K562 (cell line): ENCODE measurements at regions not wholly inside any gene's neighbourhood (a gene's known extent, or its start where the extent isn't known, plus 50 kb on each side); places are given as distances from the start of the nearest gene placed in this dataset.

ENCODE experiments used
- ATAC-seq: fragments of 200-7000 bp; cut with Tn5 transposase; 3 replicates; pipeline ENCODE4 v1.9.1; 2020; ENCODE audit warnings: moderate library complexity
- BruUV-seq: library from RNA; stranded (reverse); fragments of 400-500 nt; replicated peaks from 2 replicates; lab custom pipeline; 2021; lab: Mats Ljungman, UMichigan
- CTCF ChIA-PET: fragments of 300-600 bp; formaldehyde crosslinking; extraction: SDS; loops from one replicate; lab custom pipeline; 2021; ENCODE audit warnings: low intra/inter-chr PET ratio; lab: Yijun Ruan, JAX
- POLR2A ChIA-PET: fragments of 300-600, 350-650 bp; sonication (Branson Sonifier 250); formaldehyde crosslinking; extraction: SDS; loops from one replicate; lab custom pipeline; 2021; ENCODE audit warnings: antibody characterized with exemption, inconsistent platforms; lab: Yijun Ruan, JAX
- DNase-seq, 4 experiments: peaks; one replicate each; pipeline versions ENCODE4 v3.0.0 to v3.0.0-alpha.2; 2011 to 2018; ENCODE audit warnings: low spot score in 3 of 4, mixed read lengths in 3 of 4; ENCODE audit errors: extremely low read depth in 1 of 4
- FAIRE-seq: peaks from 2 replicates; lab custom pipeline; 2011; peaks lifted over from hg19 to GRCh38; lab: Jason Lieb, UNC
- H2AFZ ChIP-seq: 2 replicates; pipeline ENCODE4 v1.6.0; 2011; ENCODE audit warnings: low read depth, low read length, control low read depth, inconsistent platforms
- H3K27ac ChIP-seq: fragments of 200-600 bp; 3 replicates; pipeline ENCODE4 v1.8.0; 2011; ENCODE audit warnings: low read depth, mild to moderate bottlenecking, control low read depth, inconsistent platforms, low read length, moderate library complexity, mixed read lengths; ENCODE audit errors: extremely low read depth
- H3K27me3 ChIP-seq, 2 experiments: fragments of 300-600 bp in 1 of 2; 2 replicates in 1 of 2; 3 replicates in 1 of 2; pipeline versions ENCODE4 v1.6.0 to v1.8.0; 2011; ENCODE audit warnings: inconsistent platforms in 2 of 2, low read length in 2 of 2, mild to moderate bottlenecking in 1 of 2, mixed read lengths in 1 of 2, moderate library complexity in 1 of 2; ENCODE audit not compliant: control insufficient read depth in 2 of 2, insufficient read depth in 2 of 2
- H3K36me3 ChIP-seq: fragments of 300-600 bp; 3 replicates; pipeline ENCODE4 v1.8.0; 2011; ENCODE audit warnings: mild to moderate bottlenecking, low read length, inconsistent platforms; ENCODE audit not compliant: control insufficient read depth, insufficient read depth
- H3K4me1 ChIP-seq, 2 experiments: fragments of 200-600 bp in 1 of 2; replicated peaks in 1 of 2; 2 replicates in 1 of 2; 3 replicates in 1 of 2; pipeline versions ENCODE4 v1.5.1 to v1.8.0; 2011; ENCODE audit warnings: inconsistent platforms in 2 of 2, low read length in 2 of 2, mild to moderate bottlenecking in 1 of 2, mixed read lengths in 1 of 2, moderate library complexity in 1 of 2; ENCODE audit not compliant: control insufficient read depth in 2 of 2, insufficient read depth in 2 of 2
- H3K4me2 ChIP-seq: 2 replicates; pipeline ENCODE4 v1.6.1; 2011; ENCODE audit warnings: low read length, control low read depth, inconsistent platforms, mixed read lengths; ENCODE audit not compliant: insufficient read depth
- H3K4me3 ChIP-seq: fragments of 200-600 bp; sonication (generic), shearing (Covaris generic); 2 replicates; pipeline ENCODE4 v1.5.1; 2016; ENCODE audit warnings: control low read depth, inconsistent platforms
- H3K79me2 ChIP-seq: fragments of 200-600 bp; 3 replicates; pipeline ENCODE4 v1.8.0; 2011; ENCODE audit warnings: low read length, inconsistent platforms; ENCODE audit not compliant: control insufficient read depth, insufficient read depth
- H3K9ac ChIP-seq, 2 experiments: 2 replicates each; pipeline versions ENCODE4 v1.6.0 to v1.6.1; 2011; ENCODE audit warnings: low read depth in 2 of 2, low read length in 2 of 2, control low read depth in 1 of 2, inconsistent platforms in 1 of 2, mild to moderate bottlenecking in 1 of 2, mixed read lengths in 1 of 2; ENCODE audit not compliant: insufficient read depth in 1 of 2
- H3K9me1 ChIP-seq: one replicate; pipeline ENCODE4 v1.6.0; 2011; ENCODE audit warnings: inconsistent platforms, mild to moderate bottlenecking, low read length, moderate library complexity; ENCODE audit not compliant: control insufficient read depth, insufficient read depth
- H3K9me3 ChIP-seq: replicated peaks from 2 replicates; pipeline ENCODE4 v1.5.1; 2011; ENCODE audit warnings: low read depth, low read length, inconsistent platforms; ENCODE audit not compliant: control insufficient read depth, insufficient read depth
- H4K20me1 ChIP-seq: replicated peaks from 2 replicates; pipeline ENCODE4 v1.6.1; 2011; ENCODE audit warnings: low read length, inconsistent platforms, mixed read lengths; ENCODE audit not compliant: control insufficient read depth, insufficient read depth
- GATAD2B ChIP-seq: fragments of 450-650 bp; IDR thresholded peaks from 2 replicates; pipeline ENCODE4 v1.6.1; 2017; ENCODE audit warnings: mild to moderate bottlenecking, borderline replicate concordance
- ZFP1 ChIP-seq: fragments of 450-650 bp; formaldehyde crosslinking; IDR thresholded peaks from 2 replicates; pipeline ENCODE4 v1.4.0; 2020; ENCODE audit warnings: mild to moderate bottlenecking, mixed read lengths
- ZNF551 ChIP-seq: fragments of 250-450 bp; sonication (Bioruptor Pico); IDR thresholded peaks from 2 replicates; pipeline ENCODE4 v1.5.0; 2021; ENCODE audit warnings: mild to moderate bottlenecking, moderate library complexity
- WGBS: fragments of 100-300 bp; shearing (Covaris generic); methylation state at CpG from one replicate; pipeline ENCODE4 v1.1.6; 2016; ENCODE audit warnings: low coverage, mixed read lengths; ENCODE audit not compliant: insufficient coverage; ENCODE audit errors: missing lambda C conversion rate; 5-methylcytosine and 5-hydroxymethylcytosine counted together
- in situ Hi-C: fragments of 300-500 bp; cut with MboI; formaldehyde crosslinking; loops from 4 replicates; pipeline ENCODE4 v1.15.0; 2018; ENCODE audit warnings: inconsistent platforms, mixed read lengths
- intact Hi-C: fragments of 100-400 bp; cut with micrococcal nuclease; formaldehyde crosslinking; loops from 2 replicates; pipeline ENCODE4 v1.14.2; 2022

GRCh38 chr2:161039071-161039470 is 121.2 kb upstream of the TANK start:
- WGBS: 0% methylated on average over 5 of the region's 5 CpGs
- Histone ChIP-seq H3K79me2 (no peaks in the 10 kb centered on the region), H3K36me3 (no peaks in the 10 kb centered on the region), H3K4me3 (no peak overlapping the region), H3K4me2 (no peak overlapping the region), H3K9me3 (no peaks in the 10 kb centered on the region), H3K9ac (no peak overlapping the region), H3K27ac (no peak overlapping the region), H3K4me1 (no peaks in the 10 kb centered on the region), H4K20me1 (no peaks in the 10 kb centered on the region), H3K9me1 (no peaks in the 10 kb centered on the region), H2AFZ (no peak overlapping the region), H3K27me3 (no peaks in the 10 kb centered on the region)
- in situ Hi-C loops: no loop called here
- FAIRE-seq (no peak), ATAC-seq (no peak), DNase-seq (no peak)
- intact Hi-C loops: no loop called here
- CTCF ChIA-PET: no interaction called here
- TF ChIP-seq ZNF551 (CRISPR knock-in tag) (no peak), ZFP1 (no peak)
- no TSS peak for BruUV-seq
- POLR2A ChIA-PET: no interaction called here

GRCh38 chr2:161041356-161041755 is 118.9 kb upstream of the TANK start:
- no peaks in the 10 kb centered on the region for H3K36me3 ChIP-seq
- in situ Hi-C loops (no loop called here), intact Hi-C loops (no loop called here)
- ChIA-PET CTCF (no interaction called here), POLR2A (no interaction called here)
- H3K4me2 ChIP-seq: no peak overlapping the region
- BruUV-seq: no TSS peak
- no peaks in the 10 kb centered on the region for H3K27me3 ChIP-seq
- no peaks in the 10 kb centered on the region for H4K20me1 ChIP-seq
- ATAC-seq: no peak
- 0% methylated on average over 2 of the region's 2 CpGs for WGBS
- no peaks in the 10 kb centered on the region for H3K4me1 ChIP-seq
- no peak overlapping the region for H2AFZ ChIP-seq
- no peak overlapping the region for H3K9ac ChIP-seq
- H3K79me2 ChIP-seq: no peaks in the 10 kb centered on the region
- H3K9me1 ChIP-seq: no peaks in the 10 kb centered on the region
- DNase-seq: no peak
- H3K9me3 ChIP-seq: no peaks in the 10 kb centered on the region
- FAIRE-seq: no peak
- no peak for TF ChIP-seq GATAD2B
- no peak overlapping the region for H3K4me3 ChIP-seq
- no peak overlapping the region for H3K27ac ChIP-seq
